ENCODE measurements at regions not wholly inside any gene's neighbourhood (a gene's known extent, or its start where the extent isn't known, plus 50 kb on each side); places are given as distances from the start of the nearest gene placed in this dataset.

GRCh38 chr5:2168601-2169429, 286.1 kb upstream of the IRX4 start:
- no peak for DNase-seq (ENCODE audit: low spot score)

DNA sequence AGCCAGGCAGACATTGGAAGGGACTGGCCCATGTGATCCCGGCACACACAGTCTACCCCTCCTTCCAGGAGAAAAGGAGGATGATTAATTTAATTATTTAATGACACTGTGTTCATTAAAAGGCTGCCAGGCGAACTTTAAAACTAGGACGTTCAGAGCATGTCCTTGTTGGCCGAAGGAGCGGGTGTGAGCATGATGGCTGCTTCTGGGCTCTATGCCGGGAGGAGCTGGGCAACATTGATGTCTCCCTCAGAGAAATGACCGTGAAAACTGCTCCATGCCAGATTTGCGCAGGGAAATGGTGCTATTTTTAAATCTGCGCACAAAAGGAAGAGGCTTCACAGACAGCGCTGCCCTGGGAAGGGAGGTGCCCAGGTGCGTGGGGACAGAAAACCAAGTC, 284.9 kb upstream of the IRX4 start:
- DNase-seq (ENCODE audit: low spot score): no peak

DNA sequence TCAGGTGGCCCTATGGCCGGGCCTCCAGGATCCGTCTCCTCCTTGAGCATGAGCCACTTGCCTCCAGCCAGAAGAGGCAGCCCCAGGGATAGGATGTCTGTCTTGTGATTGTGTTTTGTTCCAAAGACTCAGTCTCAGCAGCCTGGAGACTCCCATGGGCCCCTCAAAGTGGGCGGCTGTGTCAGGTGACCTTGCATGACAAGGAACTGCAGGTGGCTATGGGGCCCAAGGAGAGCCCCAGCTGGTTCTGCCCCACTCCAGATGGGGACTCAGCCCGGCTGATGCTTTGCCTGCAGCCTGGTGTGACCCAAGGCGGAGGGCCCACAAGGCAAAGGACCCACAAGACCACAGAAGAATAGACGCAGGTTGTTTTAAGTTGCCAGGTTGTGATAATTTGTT, 284.3 kb upstream of the IRX4 start:
- no peak for DNase-seq (ENCODE audit: low spot score)

GRCh38 chr5:2166306-2166978, 283.7 kb upstream of the IRX4 start:
- DNase-seq (ENCODE audit: low spot score): no peak

GRCh38 chr5:2165615-2166305, 283.0 kb upstream of the IRX4 start:
- DNase-seq (ENCODE audit: low spot score): no peak

GRCh38 chr5:2165203-2165602, 282.5 kb upstream of the IRX4 start:
- DNase-seq (ENCODE audit: low spot score): no peak

DNA sequence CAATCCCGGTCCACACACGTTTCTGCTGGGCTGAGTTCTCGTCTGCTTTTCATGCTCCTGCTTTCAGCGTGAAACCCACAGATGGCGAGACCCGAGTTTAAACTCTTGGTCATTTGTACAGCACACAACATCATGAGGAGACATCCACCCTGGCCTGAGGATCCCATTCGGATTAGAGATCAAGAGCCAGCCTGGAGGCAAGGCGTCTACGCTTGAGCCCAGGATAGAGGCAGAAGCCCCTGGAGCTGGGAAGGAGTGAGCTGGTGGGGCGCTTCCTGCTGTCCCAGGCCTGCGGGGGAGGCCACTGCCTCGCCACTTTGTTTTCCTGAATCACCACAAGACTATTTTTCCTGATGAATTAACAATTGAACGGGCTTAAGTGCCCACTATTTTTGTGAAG, 281.9 kb upstream of the IRX4 start:
- DNase-seq (ENCODE audit: low spot score): no peak

GRCh38 chr5:2163940-2164490, 281.3 kb upstream of the IRX4 start:
- no peak for DNase-seq (ENCODE audit: low spot score)

- DNase-seq (ENCODE audit: low spot score): no peak
Observed at GRCh38 chr5:2163060-2163856, 280.5 kb upstream of the IRX4 start.

DNA sequence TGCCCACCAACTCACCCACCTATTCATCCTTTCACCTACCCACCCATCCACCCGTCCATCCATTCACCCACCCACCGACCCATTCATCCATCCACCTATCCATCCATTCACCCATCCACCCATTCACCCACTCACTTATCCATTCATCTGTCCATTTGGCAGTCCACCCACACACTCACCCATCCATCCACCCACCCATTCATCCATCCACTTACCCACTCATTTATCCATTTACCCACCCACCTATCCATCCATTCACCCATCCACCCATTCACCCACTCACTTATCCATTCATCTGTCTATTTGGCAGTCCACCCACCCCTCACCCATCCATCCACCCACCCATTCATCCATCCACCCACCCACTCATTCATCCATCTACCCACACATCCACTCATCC, 278.1 kb upstream of the IRX4 start:
- DNase-seq (ENCODE audit: low spot score): no peak

DNA sequence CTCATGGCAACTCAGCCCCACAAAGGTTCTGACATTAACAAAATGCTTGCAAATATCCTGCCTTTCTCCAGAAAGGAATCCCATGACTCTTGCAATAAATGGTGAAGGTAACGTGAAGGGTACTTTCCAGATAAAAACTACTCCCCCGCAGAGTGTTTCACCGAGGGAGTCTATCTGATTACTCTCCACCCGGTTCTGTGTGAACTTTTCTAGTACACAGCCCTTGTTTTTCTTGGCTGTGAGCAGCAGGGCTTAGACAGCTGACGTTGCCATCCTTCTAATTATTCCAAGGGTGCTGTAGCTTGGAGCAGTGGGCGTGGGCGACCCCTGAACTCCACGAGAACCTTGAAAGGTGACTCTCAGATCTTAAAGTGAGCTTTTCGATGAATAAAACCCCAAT, 276.0 kb upstream of the IRX4 start:
- DNase-seq (ENCODE audit: low spot score): no peak

- no peak for DNase-seq (ENCODE audit: low spot score)
Observed at GRCh38 chr5:2158109-2158508, 275.4 kb upstream of the IRX4 start.

GRCh38 chr5:2157372-2157771, 274.6 kb upstream of the IRX4 start:
- no peak for DNase-seq (ENCODE audit: low spot score)

DNA sequence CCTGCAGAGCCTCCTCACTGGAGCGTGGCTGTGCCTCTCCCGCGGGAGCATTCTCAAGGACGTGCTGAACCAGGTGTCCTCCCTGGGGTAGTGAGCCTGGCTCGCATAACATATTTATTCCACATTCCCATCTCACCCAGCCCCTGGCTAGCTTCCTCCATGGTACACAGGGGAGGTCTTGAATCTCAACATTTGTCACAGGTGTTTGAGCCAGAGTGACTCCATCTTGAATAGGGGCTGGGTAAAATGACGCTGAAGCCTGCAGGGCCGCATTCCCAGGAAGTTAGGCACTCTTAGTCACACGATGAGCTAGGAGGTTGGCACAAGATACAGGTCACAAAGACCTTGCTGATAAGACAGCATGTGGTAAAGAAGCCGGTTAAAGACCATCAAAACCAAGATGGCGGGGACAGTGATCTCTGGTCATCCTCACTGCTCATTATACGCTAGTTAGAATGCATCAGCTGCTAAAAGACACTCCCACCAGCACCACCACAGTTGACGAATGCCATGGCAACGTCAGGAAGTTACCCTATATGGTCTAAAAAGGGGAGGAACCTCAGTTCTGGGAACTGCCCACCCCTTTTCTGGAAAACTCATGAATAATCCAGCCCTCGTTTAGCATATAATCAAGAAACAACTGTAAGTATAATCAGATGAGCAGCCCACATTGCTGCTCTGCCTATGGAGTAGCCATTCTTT, 273.8 kb upstream of the IRX4 start:
- no peak for DNase-seq (ENCODE audit: low spot score)

DNA sequence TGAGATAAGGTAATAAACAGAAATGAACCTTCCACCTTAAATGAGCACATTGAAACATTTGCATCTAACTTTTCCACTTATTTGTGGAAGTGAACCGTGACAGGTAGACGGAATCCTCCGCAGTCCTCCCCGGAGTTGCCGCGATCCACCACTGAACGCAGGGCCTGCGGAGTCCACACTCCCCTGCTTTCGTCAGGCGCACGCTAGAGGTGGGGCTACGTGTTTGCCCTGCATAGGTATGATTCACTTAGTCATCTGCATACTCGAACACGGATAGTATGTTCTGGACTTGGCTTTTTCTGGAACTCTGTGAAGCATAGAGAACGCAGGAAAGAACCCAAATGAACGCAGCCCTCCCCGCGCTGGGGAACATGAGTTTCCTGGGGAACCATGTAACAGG, 272.8 kb upstream of the IRX4 start:
- DNase-seq (ENCODE audit: low spot score): no peak

DNA sequence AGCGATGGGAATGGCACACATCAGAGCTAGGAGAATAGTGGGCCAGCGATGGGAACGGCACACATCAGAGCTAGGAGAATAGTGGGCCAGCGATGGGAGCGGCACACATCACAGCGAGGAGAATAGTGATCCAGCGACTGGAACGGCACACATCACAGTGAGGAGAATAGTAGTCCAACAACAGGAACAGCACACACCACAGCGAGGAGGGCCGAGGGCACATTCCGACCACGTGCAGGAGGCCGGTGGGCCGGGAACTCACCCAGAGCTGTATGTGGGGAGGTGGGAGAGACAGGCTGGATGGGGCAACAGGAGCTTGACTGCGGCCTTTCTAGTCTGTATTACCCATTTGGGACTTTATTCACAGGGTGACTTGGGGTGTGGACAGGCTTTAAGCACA, 271.1 kb upstream of the IRX4 start:
- no peak for DNase-seq (ENCODE audit: low spot score)

GRCh38 chr5:2153350-2153749, 270.6 kb upstream of the IRX4 start:
- DNase-seq (ENCODE audit: low spot score): no peak

- DNase-seq (ENCODE audit: low spot score): peak; percentile 43
Observed at GRCh38 chr5:2151301-2151888, 268.7 kb upstream of the IRX4 start.

DNA sequence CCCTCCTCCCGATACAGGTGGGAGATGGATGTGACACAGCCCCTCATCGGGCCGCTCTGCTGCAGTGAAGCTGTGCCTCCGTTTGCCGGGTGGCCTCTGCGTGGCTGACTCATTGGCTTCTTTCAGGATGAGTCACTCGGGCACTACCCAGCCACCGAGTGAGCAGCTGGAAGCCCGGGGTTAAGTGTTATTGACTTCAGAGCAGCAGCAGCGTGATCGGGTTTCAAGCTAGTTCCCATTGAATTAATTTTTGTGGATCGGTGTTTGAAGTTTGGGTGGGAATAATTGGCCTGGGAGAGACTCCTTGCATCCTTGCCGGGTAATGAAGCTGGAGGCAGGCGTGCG, 266.4 kb upstream of the IRX4 start:
- peak; percentile 56 for DNase-seq (ENCODE audit: low spot score)

GRCh38 chr5:2148312-2149194, 265.8 kb upstream of the IRX4 start:
- no peak for DNase-seq (ENCODE audit: low spot score)

Data from GM03348 (cell line).